NCI-H345 treated with DMSO at 0.1 percent for 48 hours (cell line): ENCODE measurements at regions not wholly inside any gene's neighbourhood (a gene's known extent, or its start where the extent isn't known, plus 50 kb on each side); places are given as distances from the start of the nearest gene placed in this dataset.

ENCODE experiments used
- DNase-seq: peaks from one replicate; lab custom pipeline; 2025; ENCODE audit not compliant: unreplicated experiment; lab: John Stamatoyannopoulos, UW

GRCh38 chr4:13190093-13190721 is 293.9 kb downstream of the RAB28 start:
- DNase-seq = no peak

GRCh38 chr4:13184199-13184598 is 299.9 kb downstream of the RAB28 start:
- no peak for DNase-seq

DNA sequence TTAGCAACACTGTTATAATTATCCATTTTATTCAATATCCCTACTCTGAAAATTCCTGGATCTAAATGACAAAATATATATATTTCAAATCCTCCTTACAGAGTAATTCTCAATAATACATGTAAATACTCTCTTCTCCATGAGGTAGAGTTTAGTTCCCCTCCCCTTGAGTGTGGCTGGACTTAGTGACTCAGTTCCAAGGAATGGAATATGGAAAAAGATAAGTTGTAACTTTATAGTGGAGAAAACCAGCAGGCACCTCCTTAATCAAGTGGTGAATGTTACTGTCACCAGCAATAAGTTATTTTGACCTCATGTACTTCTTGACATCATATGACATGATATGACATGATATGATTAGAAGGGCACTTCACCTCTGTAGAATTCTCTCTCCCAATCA is 302.0 kb downstream of the RAB28 start:
- no peak for DNase-seq

DNA sequence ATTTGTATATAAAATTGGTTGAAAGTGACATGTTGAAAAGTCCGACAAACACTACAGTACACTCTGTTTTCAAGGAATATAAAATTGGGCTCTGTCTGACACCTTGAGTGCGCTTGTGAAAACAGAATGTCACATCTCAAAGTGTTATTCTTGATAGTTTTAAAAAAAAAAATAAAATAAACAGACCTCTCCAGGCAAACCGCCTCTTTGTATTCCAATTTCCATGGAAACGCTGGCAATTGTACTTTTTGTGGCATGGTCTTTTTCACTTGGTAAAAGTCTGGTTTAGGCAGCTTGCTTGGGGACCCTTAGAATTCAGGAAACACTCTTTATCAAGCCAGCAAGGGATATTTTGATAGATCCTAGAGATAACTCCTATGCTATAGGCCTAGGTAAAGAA is 302.5 kb downstream of the RAB28 start:
- no peak for DNase-seq

GRCh38 chr4:13180701-13181100 is 303.4 kb downstream of the RAB28 start:
- DNase-seq = no peak

DNA sequence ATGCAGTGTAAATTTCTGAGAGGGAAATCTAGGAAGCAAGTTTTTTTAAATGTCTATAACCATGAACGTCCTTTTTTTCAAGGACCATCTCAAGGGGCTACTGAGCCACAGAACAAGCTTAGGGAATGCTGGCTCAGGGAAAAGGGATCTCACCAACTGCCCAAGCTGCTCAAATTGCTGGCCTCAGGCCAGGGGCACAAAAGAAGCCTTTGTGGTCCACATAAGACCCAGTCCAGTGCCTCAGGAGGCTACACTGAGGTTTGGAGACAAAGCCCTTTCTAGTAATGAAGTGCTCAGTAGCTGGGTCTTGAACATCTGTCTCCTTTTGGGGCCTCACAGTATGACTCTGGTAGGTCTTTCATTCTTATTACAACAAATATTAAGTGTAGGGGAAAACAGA is 305.5 kb downstream of the RAB28 start:
- no peak for DNase-seq

DNA sequence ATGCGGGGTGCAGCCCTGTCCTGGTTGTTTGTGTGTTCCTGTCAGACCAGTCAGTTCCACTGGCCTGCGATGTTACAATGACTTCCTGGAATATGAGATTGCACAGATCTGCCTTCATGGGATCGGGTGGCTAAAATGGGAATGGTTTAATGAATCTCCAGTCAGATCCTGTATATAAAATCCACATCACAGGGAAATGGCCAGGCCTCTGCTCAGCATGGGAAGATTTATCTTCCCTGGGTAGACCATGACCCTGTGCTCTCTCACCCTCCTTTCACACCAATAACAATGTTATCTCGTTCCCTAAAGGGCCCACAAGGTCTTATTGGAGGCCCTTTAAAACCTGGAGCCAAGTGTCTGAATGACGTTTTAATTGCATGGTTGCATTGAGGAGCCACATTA is 307.4 kb downstream of the RAB28 start:
- no peak for DNase-seq

GRCh38 chr4:13174926-13175325 is 309.2 kb downstream of the RAB28 start:
- DNase-seq = no peak

DNA sequence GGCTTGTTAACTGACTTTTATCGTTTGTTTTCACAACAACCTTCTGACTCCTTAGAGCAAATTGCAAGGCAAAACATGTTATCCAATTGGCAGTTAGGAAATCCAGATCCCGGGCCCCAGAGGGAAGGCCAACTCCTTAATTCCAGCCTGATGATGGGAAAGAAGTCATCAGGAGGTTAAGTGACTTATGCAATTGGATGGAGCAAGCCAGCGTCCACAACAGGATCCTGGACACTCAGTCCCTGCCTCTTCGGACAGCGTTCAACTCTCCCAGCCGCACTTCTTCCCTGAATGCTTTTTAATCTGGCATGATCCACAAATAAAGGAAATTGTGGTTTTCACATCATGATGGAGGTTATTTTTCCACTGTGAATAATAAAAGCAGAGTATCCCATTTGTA is 310.1 kb downstream of the RAB28 start:
- DNase-seq = no peak

GRCh38 chr4:13171292-13172057 is 312.7 kb downstream of the RAB28 start:
- DNase-seq = no peak

- no peak for DNase-seq
Measured at GRCh38 chr4:13169731-13170525, 314.2 kb downstream of the RAB28 start.

DNA sequence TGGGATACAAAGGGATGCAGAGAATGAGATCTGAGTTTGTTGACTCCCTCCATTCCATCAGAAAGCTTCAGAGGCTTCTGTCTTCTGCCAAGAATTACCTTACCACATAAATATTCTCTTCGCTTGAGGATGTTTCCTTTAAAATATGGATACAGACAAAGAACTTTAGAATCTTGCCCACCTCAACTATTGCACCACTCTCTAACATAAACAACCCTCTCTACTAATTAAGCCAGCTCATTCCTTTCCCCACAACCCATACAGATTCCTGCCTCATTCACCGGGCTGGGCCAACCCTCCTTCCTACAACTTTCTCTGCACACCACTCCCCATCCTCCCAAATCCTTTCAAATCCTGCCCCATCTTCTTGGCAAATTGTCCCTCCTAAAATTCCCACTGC is 315.8 kb downstream of the RAB28 start:
- DNase-seq = no peak

DNA sequence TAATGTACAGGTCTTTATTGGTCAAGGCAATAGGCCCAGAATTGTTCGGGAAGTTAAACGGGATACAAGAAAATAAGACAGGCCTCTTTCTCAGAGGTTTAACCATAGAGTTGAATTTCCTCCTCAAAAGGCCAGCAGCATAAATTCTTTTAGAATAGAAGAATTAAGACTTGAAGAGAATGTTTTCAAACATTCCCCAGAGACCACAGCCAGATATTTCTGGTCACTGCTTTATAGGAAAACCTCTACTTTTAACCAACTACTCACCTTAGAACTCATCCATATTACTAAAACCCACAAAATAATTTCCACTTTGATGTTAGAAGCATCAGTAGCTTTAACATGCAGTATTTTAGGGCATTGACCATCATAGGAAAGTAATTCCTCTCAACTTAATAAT is 317.9 kb downstream of the RAB28 start:
- DNase-seq = no peak

- peak; percentile 24 for DNase-seq
Measured at GRCh38 chr4:13164783-13165331, 319.3 kb downstream of the RAB28 start.

DNA sequence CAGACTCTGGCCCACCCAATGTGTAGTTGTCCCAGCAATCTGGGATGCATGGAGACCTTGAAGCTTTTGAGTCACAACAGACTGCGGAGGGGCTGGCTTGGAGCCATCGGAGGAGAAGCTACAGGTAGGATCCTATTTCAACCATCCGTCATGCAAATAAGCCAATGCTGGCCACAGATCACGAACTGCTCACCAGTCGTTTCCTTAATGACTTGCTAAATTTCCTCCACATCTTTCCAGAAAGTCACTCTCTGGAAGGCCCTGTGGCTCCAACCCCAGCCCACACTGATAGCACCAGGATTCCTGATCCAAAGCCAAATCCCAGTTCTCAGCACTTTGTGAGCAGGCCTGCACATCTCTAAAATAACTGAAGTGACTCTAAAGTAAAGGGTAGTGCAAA is 321.3 kb downstream of the RAB28 start:
- peak; percentile 6 for DNase-seq

DNA sequence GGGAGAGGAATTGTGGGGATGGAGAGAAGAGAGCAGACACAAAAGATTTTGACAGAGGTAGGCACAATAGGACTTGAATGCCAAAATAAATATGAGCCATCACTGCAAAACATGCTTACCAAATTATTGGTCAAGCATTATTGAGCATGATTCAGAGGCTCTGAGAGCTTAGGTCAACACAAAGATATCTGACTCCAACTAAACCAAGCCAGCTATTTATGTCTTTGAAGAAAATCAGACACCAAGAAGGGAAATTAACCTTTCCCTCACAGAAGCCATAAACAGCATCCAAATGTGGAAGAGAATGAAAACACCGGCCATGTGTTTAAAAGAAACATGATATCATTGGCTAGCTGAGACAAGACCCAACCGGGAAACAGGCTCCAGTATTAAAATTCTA is 323.2 kb downstream of the RAB28 start:
- peak; percentile 21 for DNase-seq

DNA sequence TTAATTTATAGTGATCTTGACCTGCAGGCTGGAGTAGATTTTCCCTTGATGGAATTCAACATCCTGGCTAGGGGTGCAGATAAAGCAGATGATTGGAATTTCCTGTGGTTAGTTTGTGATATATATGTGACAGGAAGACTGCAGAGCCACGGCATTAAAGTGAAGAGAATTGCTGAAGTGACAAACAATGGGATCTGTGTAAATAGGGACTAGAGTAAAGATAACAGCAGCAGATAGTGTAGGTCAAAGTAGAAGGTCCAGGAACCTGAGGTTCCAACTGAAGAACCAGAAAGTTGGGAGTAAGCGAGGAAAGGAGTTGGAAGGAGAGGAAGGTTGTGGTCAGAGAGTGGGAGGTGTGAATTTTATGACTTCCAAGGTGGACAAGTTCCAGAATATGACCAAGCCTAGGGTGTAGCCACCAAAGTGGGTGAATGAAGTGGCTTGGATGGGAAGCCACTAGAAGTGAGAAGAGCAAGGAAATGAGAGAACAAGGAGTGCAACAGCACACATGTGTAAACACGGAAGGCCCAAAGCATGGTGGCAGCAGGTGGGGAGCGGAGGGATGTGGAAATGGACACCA is 325.0 kb downstream of the RAB28 start:
- DNase-seq = no peak

- DNase-seq = no peak
Measured at GRCh38 chr4:13151194-13151593, 332.9 kb downstream of the RAB28 start.

DNA sequence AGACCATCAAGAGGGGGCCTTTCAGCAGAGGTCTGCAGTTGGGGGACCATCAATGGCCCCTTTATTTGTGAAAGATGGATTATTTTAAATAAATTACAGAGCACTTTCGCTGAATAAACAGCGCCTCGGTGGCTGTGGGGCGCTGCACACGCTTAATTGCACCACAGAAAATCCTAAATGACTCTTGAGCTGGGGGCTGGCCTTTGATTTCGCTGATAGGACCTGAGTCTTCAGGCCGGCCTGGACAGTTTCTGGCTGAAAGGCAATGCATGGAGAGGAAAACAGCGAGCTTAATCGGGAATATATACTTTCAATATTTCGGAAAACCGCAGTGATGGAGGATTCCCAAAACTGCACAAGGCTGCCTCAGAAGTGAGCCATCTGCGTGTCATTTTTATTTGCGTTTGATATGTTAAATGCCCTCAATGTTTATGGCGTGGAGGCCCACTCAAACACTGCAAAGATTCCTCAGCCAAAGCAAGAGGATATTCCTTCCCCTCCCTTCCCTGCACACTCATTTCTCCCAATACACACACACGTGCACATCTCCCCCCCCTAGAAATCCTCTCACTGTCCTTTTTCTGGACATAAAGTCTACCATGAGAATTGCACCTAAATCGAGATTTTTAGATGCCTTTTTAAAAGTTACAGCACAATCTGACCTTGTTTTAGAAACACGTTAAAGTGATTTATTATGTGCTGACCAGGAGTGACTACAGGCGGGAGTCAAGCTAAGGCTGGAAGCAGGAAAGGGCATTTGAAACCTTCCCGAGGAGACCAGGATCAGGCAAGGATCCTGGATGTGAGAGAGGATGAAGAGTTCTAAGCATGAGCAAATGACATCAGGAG is 340.7 kb downstream of the RAB28 start:
- DNase-seq = no peak

GRCh38 chr4:13142726-13143125 is 341.4 kb downstream of the RAB28 start:
- DNase-seq = no peak
